Choroid plexus epithelial cell (primary cell): ENCODE measurements at regions not wholly inside any gene's neighbourhood (a gene's known extent, or its start where the extent isn't known, plus 50 kb on each side); places are given as distances from the start of the nearest gene placed in this dataset.

Experiments used
- DNase-seq: peaks from one replicate; pipeline ENCODE4 v3.0.0-alpha.2; 2010; ENCODE audit warnings: low read depth
- H3K4me3 ChIP-seq: 2 replicates; pipeline ENCODE4 v1.5.1; 2011; ENCODE audit warnings: low read depth, mild to moderate bottlenecking, control low read depth, low read length, moderate library complexity
- TF ChIP-seq, protein P1 (sequence below): conservative IDR thresholded peaks from 2 replicates; pipeline ENCODE4 v1.5.1; 2011; ENCODE audit warnings: low read depth, mild to moderate bottlenecking, control low read depth, inconsistent platforms, low read length, moderate library complexity

DNA sequence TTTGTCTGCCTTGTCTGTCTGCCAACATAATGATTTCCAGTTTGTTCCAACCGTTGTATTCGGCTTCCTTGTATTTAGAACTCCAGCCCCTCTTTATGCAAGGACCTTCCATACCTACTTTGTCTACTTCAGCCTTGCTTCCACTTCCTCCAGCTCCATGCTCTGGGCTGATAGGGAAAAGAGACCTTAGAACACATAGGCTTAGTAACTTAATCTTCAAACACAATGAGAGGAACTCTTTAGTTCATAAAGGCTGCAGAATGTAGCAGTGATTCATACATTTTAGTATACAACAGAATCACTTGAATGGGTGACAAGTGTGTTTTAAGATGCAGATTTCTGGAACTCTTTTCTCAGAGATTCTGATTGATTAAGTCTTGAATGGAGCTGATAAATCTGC lies 102.8 kb upstream of the IFNE start:
- H3K4me3 ChIP-seq, result no peak overlapping the region
- DNase-seq, result no peak
- TF ChIP-seq, protein P1, sequence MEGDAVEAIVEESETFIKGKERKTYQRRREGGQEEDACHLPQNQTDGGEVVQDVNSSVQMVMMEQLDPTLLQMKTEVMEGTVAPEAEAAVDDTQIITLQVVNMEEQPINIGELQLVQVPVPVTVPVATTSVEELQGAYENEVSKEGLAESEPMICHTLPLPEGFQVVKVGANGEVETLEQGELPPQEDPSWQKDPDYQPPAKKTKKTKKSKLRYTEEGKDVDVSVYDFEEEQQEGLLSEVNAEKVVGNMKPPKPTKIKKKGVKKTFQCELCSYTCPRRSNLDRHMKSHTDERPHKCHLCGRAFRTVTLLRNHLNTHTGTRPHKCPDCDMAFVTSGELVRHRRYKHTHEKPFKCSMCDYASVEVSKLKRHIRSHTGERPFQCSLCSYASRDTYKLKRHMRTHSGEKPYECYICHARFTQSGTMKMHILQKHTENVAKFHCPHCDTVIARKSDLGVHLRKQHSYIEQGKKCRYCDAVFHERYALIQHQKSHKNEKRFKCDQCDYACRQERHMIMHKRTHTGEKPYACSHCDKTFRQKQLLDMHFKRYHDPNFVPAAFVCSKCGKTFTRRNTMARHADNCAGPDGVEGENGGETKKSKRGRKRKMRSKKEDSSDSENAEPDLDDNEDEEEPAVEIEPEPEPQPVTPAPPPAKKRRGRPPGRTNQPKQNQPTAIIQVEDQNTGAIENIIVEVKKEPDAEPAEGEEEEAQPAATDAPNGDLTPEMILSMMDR, result no peak

DNA sequence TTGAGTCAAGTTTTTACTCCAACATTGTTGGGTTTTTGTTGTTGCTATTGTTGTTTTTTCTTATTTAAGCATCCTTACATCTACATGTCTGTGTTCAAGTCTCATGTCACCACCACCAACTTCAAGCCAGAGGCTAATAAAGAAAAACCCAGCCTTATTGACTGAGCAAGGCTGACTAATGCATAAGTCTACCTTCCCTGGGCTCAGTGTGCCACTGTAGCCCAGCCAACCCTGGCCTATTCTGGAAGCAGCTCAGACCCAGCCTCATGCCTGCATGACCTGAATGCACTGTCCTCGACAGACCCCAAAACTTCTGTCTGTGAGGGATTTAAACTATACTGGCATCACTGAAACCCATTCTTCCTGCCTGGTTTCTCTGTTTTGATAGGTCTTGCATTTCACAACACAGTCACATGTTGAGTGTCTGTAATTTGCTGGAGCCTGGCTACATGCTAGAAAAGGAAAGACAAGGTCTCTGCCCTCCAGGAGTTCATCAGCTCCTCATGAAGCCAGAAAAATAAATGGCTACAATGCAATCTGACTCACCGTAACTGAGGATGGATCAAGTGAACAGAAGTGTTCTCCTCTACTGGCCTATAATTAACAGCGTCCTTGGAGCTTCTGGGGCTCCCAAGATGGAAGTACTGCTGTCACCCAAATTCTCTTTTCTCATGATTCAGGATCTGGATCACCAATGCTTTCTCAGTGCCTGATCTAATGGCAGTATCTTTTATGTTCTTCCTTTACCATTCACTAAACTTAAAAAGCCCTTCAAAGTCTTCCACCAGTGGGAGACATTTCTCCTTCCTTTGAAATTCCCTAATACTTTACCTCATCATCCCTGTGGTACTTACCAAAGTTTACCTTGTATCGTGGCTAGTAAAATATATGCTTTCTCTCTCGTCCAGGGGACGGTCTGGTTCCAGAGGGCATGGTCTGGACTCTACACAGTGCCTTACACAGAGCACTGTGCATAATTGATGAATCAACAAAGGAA lies 103.9 kb upstream of the IFNE start:
- no peak overlapping the region for H3K4me3 ChIP-seq
- peak; percentile 75 for DNase-seq

DNA sequence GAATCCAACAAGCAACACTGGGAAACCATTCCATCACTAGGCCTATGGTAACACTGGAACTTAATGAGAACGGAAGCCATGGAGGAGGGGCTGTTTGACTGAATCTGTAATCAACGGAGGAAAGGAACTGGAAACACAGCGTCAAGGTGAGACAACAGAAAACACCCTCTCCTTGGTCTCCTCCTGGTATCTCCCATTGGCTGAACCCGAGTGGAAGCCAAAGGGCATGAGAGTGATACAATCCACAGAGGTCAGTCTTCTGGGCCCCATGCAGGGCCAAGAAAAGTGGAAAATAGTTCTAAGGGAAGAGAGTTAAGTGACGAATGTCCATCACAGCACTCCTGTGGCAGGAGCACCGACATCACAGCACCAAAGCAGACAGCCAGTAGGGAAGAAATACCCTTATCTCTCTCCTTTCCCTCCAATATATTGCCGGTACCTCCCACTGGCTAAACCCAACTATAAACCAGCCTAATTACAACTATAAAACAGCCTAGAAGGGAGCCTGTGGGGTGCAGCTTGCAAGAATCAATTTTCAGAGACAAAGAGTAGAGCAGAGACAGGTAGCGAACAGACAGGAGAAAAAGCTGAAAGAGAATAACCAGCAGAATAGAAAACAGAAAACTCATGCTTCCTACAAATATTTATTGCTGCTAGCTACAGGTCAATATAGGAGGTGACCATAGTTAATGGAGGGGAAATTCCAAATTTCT lies 107.4 kb upstream of the IFNE start:
- no peak overlapping the region for H3K4me3 ChIP-seq
- DNase-seq, result no peak
- TF ChIP-seq, protein P1, result no peak

More for the DNA sequence above, 103.9 kb upstream of the IFNE start:
- TF ChIP-seq, protein P1, result peak; percentile 53

DNA sequence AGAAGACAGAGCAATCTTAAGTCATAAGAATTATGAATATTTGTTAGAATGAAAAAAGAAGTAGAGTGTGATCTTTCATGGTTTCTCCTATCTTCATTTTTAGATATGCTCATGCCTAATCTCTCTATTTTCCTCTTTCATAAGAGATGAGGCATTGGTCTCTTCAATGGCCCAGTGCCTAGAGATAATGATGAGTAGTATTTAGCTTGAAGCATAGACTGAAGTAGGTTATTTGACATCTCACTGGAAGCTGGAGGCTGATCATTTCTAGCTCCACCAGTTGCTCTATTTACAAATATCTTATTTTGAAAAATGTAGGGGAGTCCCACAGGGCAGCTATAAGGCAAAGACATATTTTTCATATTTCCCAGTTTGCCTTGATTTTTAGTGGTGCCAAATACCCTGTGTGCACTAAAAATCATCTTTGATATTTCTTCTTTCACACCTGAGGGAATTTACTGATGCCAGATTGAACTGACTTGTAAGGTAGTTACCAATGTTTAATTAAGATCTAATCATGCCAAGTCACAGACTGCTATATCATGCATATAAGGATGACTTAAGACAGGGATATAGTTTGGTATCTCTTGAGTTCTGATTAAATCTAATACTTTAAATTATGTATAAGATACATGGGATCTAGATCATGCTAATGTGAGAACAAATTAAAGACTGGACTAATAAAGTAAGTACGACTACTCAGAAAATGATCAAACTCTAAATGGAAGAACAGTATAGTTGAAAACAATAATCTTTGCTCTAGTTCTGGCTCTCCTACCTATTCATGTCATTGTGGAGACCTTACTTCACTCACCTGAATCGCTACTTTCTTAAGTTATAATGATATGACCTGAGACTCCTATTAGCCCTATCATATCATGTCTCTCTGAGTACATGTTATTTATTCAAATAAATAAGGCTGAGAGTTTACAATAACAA lies 108.2 kb upstream of the IFNE start:
- DNase-seq, result no peak
- TF ChIP-seq, protein P1, result no peak
- H3K4me3 ChIP-seq, result no peak overlapping the region

DNA sequence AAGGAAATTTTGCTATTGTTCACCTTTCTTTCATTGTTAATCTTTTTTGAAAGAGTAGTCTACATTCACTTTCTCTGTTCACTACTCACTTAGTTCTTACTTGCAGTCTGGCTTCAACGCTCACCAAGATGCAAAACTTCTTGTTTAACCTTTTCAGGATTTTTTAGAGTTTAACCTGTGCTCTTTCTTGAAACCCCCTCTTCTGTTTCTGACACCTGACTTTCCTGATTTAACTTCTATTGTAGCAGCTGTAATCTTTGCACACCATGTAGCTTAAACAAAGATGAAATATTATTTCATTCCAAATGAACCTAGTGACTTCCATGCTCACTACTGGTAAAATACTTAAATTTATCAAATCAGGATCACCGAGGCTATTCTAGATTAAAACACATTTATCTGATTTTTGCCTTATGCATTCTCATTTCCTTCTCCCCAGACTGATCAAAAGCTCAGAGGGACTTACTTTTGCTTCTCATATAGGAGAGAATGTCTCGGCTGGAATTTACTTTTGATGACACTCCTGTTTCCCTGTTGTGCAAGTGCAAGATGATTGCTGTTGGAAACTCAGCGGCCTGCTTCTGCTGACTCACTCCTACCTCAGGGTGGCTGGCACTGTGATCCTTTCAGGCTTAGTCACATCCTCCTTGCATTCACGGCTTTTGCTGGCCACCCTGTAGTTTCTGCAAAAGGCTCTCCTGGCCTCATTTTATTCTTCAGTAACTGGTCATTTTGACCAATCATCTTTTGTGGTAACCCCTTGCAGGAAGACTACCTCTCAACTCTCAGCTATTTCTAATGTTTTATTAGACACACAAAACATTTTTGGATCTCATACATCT lies 109.3 kb upstream of the IFNE start:
- TF ChIP-seq, protein P1, result peak; percentile 8
- peak; percentile 99 for DNase-seq
- no peak overlapping the region for H3K4me3 ChIP-seq

DNA sequence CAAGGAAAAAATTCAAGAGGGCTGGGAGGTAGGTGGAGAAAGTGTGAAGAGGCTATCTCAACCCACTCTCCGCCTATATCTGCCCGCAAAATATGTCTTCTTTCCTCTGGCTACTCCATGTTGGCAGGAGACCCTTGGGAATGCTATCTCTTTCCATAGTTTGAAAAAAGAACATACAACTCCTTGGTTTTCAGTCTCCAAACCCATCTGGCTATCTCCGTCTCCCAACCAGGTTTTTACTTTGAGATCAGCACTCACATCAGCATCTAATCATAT lies 109.9 kb upstream of the IFNE start:
- H3K4me3 ChIP-seq, result no peak overlapping the region
- TF ChIP-seq, protein P1, result no peak

More for the DNA sequence above, 109.9 kb upstream of the IFNE start:
- no peak for DNase-seq
